A549 (cell line): ENCODE measurements at regions not wholly inside any gene's neighbourhood (a gene's known extent, or its start where the extent isn't known, plus 50 kb on each side); places are given as distances from the start of the nearest gene placed in this dataset.
"Not testable (repeated sequence)": the region's sequence is repeated elsewhere in the genome, so short reads cannot be mapped to it uniquely, and the experiment has no call there.

Source experiments
- ATAC-seq, 2 experiments: fragments of 200-7000 bp in 1 of 2; fragments of >200 bp in 1 of 2; cut with Nextera tagmentation in 1 of 2; cut with Tn5 transposase in 1 of 2; 3 replicates each; pipeline versions ENCODE4 v1.8.0 to v1.9.1; 2018 to 2020; ENCODE audit warnings: mild to moderate bottlenecking in 1 of 2, moderate library complexity in 1 of 2
- CTCF ChIA-PET: fragments of 300-600 bp; sonication (Branson Sonifier 250); formaldehyde crosslinking; extraction: SDS; loops from one replicate; lab custom pipeline; 2021; ENCODE audit warnings: antibody characterized with exemption, inconsistent platforms; lab: Yijun Ruan, JAX
- POLR2A ChIA-PET: fragments of 350-600 bp; formaldehyde crosslinking; extraction: SDS; loops from one replicate; lab custom pipeline; 2021; ENCODE audit warnings: antibody characterized with exemption, inconsistent platforms; lab: Yijun Ruan, JAX
- DNase-seq, 2 experiments: peaks; one replicate each; pipeline versions ENCODE4 v3.0.0 to v3.0.0-alpha.2; 2011 to 2016; ENCODE audit warnings: low read depth in 1 of 2, low spot score in 1 of 2
- FAIRE-seq: peaks from 2 replicates; lab custom pipeline; 2011; peaks lifted over from hg19 to GRCh38; lab: Jason Lieb, UNC
- H3K27ac ChIP-seq, 2 experiments: fragments of >200 bp; sonication (Bioruptor Twin); formaldehyde crosslinking; 3 replicates each; pipeline ENCODE4 v1.5.1; 2016 to 2017
- H3K4me1 ChIP-seq: fragments of >200 bp; sonication (Bioruptor Twin); formaldehyde crosslinking; 3 replicates; pipeline ENCODE4 v1.6.1; 2016
- H3K4me2 ChIP-seq: fragments of >200 bp; sonication (Bioruptor Twin); formaldehyde crosslinking; 3 replicates; pipeline ENCODE4 v1.6.1; 2016
- H3K4me3 ChIP-seq: fragments of >200 bp; sonication (Bioruptor Twin); formaldehyde crosslinking; 3 replicates; pipeline ENCODE4 v1.5.1; 2016
- H3K9me3 ChIP-seq: fragments of >200 bp; sonication (Bioruptor Twin); formaldehyde crosslinking; 3 replicates; pipeline ENCODE4 v1.6.1; 2016
- BCL3 ChIP-seq: fragments of >200 bp; sonication (Bioruptor Twin); formaldehyde crosslinking; IDR thresholded peaks from 3 replicates; pipeline ENCODE4 v1.6.1; 2016
- BHLHE40 ChIP-seq: IDR thresholded peaks from 2 replicates; pipeline ENCODE4 v1.6.1; 2012; ENCODE audit warnings: low read depth, low read length, inconsistent platforms
- CBX2 ChIP-seq: fragments of 200-600 bp; sonication (generic); IDR thresholded peaks from 2 replicates; pipeline ENCODE4 v1.6.1; 2016; ENCODE audit warnings: low read depth, mild to moderate bottlenecking, borderline replicate concordance
- CEBPB ChIP-seq, 2 experiments: fragments of >200 bp in 1 of 2; sonication (Bioruptor Twin) in 1 of 2; formaldehyde crosslinking in 1 of 2; IDR thresholded peaks; 2 replicates each; pipeline ENCODE4 v1.6.1; 2012 to 2016
- CHD2 ChIP-seq: fragments of 150-350 bp; IDR thresholded peaks from 2 replicates; pipeline ENCODE4 v1.6.1; 2014; ENCODE audit warnings: low read length; ENCODE audit not compliant: partially characterized antibody
- E2F6 ChIP-seq: IDR thresholded peaks from 2 replicates; pipeline ENCODE4 v1.6.1; 2012; ENCODE audit warnings: low read depth, borderline replicate concordance
- EHMT2 ChIP-seq: fragments of 200-600 bp; sonication (generic); IDR thresholded peaks from 2 replicates; pipeline ENCODE4 v1.6.1; 2016; ENCODE audit warnings: antibody characterized with exemption, low read depth, mild to moderate bottlenecking, moderate library complexity
- GATA3 ChIP-seq: IDR thresholded peaks from 2 replicates; pipeline ENCODE4 v1.6.1; 2012; ENCODE audit warnings: borderline replicate concordance
- HES2 ChIP-seq: fragments of >200 bp; sonication (Bioruptor Twin); formaldehyde crosslinking; IDR thresholded peaks from 2 replicates; pipeline ENCODE4 v1.6.1; 2016
- HMGXB4 ChIP-seq: fragments of 250-450 bp; sonication (Bioruptor Pico); IDR thresholded peaks from 2 replicates; pipeline ENCODE4 v1.5.0; 2021; ENCODE audit warnings: mild to moderate bottlenecking, moderate library complexity, borderline replicate concordance
- HOXA7 ChIP-seq: fragments of 250-450 bp; sonication (Bioruptor Pico); IDR thresholded peaks from 2 replicates; pipeline ENCODE4 v1.5.0; 2020; ENCODE audit warnings: mild to moderate bottlenecking, moderate library complexity
- HOXB13 ChIP-seq: fragments of 250-450 bp; sonication (Bioruptor Pico); IDR thresholded peaks from 2 replicates; pipeline ENCODE4 v1.5.0; 2020; ENCODE audit warnings: low read depth, mild to moderate bottlenecking, moderate library complexity
- HOXB5 ChIP-seq: fragments of 250-450 bp; sonication (Bioruptor Pico); IDR thresholded peaks from 2 replicates; pipeline ENCODE4 v1.5.0; 2020; ENCODE audit warnings: mild to moderate bottlenecking, moderate library complexity
- MAFK ChIP-seq: fragments of 450-650 bp; IDR thresholded peaks from 2 replicates; pipeline ENCODE4 v1.6.1; 2014; ENCODE audit not compliant: partially characterized antibody
- MAZ ChIP-seq: fragments of 150-350 bp; IDR thresholded peaks from 2 replicates; pipeline ENCODE4 v1.6.1; 2014; ENCODE audit warnings: antibody characterized with exemption, low read depth, low read length, borderline replicate concordance
- NR3C1 ChIP-seq: fragments of >200 bp; sonication (Bioruptor Twin); formaldehyde crosslinking; IDR thresholded peaks from 3 replicates; pipeline ENCODE4 v1.6.1; 2017
- PBX3 ChIP-seq: IDR thresholded peaks from 2 replicates; pipeline ENCODE4 v1.6.1; 2012
- POLR2A ChIP-seq: IDR thresholded peaks from 2 replicates; pipeline ENCODE4 v1.6.1; 2012; ENCODE audit warnings: mild to moderate bottlenecking, low read length
- POLR2AphosphoS2 ChIP-seq: conservative IDR thresholded peaks from 2 replicates; pipeline ENCODE4 v1.6.1; 2012; ENCODE audit warnings: low read length, improper control_type of control experiment, inconsistent platforms
- RFX5 ChIP-seq: fragments of 450-650 bp; IDR thresholded peaks from 2 replicates; pipeline ENCODE4 v1.7.1; 2014; ENCODE audit warnings: antibody characterized with exemption, mild to moderate bottlenecking, moderate library complexity
- SREBF2 ChIP-seq: fragments of 450-650 bp; IDR thresholded peaks from 2 replicates; pipeline ENCODE4 v1.6.1; 2014; ENCODE audit warnings: mild to moderate bottlenecking, moderate library complexity
- TP53 ChIP-seq: fragments of 250-450 bp; sonication (Bioruptor Pico); IDR thresholded peaks from 2 replicates; pipeline ENCODE4 v1.5.0; 2021; ENCODE audit warnings: mild to moderate bottlenecking, moderate library complexity
- ZFP36 ChIP-seq: fragments of 450-650 bp; IDR thresholded peaks from 2 replicates; pipeline ENCODE4 v1.6.1; 2014; ENCODE audit warnings: borderline replicate concordance; ENCODE audit not compliant: partially characterized antibody
- WGBS: methylation state at CpG from one replicate; pipeline ENCODE4 v1.1.6; 2017; ENCODE audit errors: missing lambda C conversion rate; 5-methylcytosine and 5-hydroxymethylcytosine counted together

GRCh38 chr20:26324177-26324576, 627.5 kb upstream of the ZNF337 start:
- Histone ChIP-seq H3K27ac (no peak overlapping the region), H3K4me1 (no peaks in the 10 kb centered on the region), H3K4me2 (no peak overlapping the region), H3K9me3 (no peaks in the 10 kb centered on the region), H3K4me3 (no peak overlapping the region)
- POLR2A ChIA-PET, result no interaction called here
- WGBS, result 78% methylated on average over 5 of the region's 5 CpGs
- TF ChIP-seq HOXA7 (CRISPR knock-in tag), result no peak
- no peak for TF ChIP-seq NR3C1
- TF ChIP-seq E2F6, result no peak
- TF ChIP-seq MAFK, result no peak
- no peak for DNase-seq
- ATAC-seq, result no peak
- FAIRE-seq, result no peak
- CTCF ChIA-PET, result no interaction called here

- TF ChIP-seq MAZ (no peak), RFX5 (no peak), ZFP36 (no peak), POLR2AphosphoS2 (no peak), HES2 (no peak), POLR2A (no peak), SREBF2 (no peak), HOXB5 (no peak), CBX2 (no peak), CEBPB (IDR thresholded peaks at IDR 0.05) (no peak), BCL3 (no peak), CHD2 (no peak), HOXB13 (CRISPR knock-in tag) (no peak), GATA3 (no peak), PBX3 (no peak)
- 57% methylated on average over 6 of the region's 6 CpGs for WGBS
- DNase-seq (no peak), ATAC-seq (no peak), FAIRE-seq (no peak)
- Histone ChIP-seq H3K4me2 (no peak overlapping the region), H3K9me3 (no peaks in the 10 kb centered on the region), H3K4me3 (no peak overlapping the region), H3K27ac (no peak overlapping the region), H3K4me1 (no peaks in the 10 kb centered on the region)
- ChIA-PET CTCF (no interaction called here), POLR2A (no interaction called here)
Observed at GRCh38 chr20:26315054-26315453, 618.4 kb upstream of the ZNF337 start.

GRCh38 chr20:26309720-26310119, 613.1 kb upstream of the ZNF337 start:
- POLR2A ChIA-PET, CTCF ChIA-PET, H3K4me3 ChIP-seq, ATAC-seq, H3K27ac ChIP-seq, FAIRE-seq, H3K4me2 ChIP-seq, DNase-seq, H3K4me1 ChIP-seq, H3K9me3 ChIP-seq: not testable (repeated sequence)
- WGBS, result 92% methylated on average over 3 of the region's 3 CpGs

GRCh38 chr20:26308961-26309360, 612.3 kb upstream of the ZNF337 start:
- 69% methylated on average over 2 of the region's 2 CpGs for WGBS
- Histone ChIP-seq H3K4me1 (no peaks in the 10 kb centered on the region), H3K9me3 (no peaks in the 10 kb centered on the region), H3K4me3 (no peak overlapping the region), H3K27ac (no peak overlapping the region), H3K4me2 (no peak overlapping the region)
- POLR2A ChIA-PET, result no interaction called here
- TF ChIP-seq EHMT2 (no peak), PBX3 (no peak), BHLHE40 (no peak), HMGXB4 (no peak), TP53 (CRISPR knock-in tag) (no peak), GATA3 (no peak)
- DNase-seq, result no peak
- FAIRE-seq, result no peak
- ATAC-seq, result no peak
- CTCF ChIA-PET, result no interaction called here
